ENCODE measurements at regions not wholly inside any gene's neighbourhood (a gene's known extent, or its start where the extent isn't known, plus 50 kb on each side); places are given as distances from the start of the nearest gene placed in this dataset.
A peak's percentile ranks its signal among the peaks of the same experiment; 100 is the strongest.

DNA sequence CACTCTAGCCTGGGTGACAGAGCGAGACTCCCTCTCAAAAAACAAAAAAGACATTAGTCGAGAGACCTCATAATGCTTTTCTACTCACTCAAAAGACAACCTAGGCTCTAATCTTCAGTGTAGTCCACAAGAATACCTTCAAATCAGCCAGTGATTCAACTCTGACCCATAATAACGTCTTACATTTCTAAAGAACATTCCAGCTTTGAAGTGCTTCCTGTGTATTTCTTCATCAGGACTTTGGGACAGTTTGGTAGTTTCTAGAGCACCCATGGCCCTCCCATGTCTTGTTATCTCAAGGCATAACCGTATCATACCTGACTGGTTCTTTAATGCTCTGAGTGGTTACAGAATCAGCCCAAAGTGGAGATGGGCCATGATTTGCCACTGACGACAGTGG, 221.3 kb downstream of the SKIDA1 start:
- no peaks in the 10 kb centered on the region for H3K4me1 ChIP-seq
- 71 to 74% methylated on average over 5 of the region's 5 CpGs for WGBS, 2 donors
- TF ChIP-seq, protein P1, sequence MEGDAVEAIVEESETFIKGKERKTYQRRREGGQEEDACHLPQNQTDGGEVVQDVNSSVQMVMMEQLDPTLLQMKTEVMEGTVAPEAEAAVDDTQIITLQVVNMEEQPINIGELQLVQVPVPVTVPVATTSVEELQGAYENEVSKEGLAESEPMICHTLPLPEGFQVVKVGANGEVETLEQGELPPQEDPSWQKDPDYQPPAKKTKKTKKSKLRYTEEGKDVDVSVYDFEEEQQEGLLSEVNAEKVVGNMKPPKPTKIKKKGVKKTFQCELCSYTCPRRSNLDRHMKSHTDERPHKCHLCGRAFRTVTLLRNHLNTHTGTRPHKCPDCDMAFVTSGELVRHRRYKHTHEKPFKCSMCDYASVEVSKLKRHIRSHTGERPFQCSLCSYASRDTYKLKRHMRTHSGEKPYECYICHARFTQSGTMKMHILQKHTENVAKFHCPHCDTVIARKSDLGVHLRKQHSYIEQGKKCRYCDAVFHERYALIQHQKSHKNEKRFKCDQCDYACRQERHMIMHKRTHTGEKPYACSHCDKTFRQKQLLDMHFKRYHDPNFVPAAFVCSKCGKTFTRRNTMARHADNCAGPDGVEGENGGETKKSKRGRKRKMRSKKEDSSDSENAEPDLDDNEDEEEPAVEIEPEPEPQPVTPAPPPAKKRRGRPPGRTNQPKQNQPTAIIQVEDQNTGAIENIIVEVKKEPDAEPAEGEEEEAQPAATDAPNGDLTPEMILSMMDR (IDR thresholded peaks at IDR 0.05): no peak
- no peak for TF ChIP-seq EP300 (IDR thresholded peaks at IDR 0.05)
- no peak for TF ChIP-seq POLR2AphosphoS5 (IDR thresholded peaks at IDR 0.05)
- no peak for TF ChIP-seq POLR2A (IDR thresholded peaks at IDR 0.05)
- H3K27ac ChIP-seq: no peak overlapping the region
- no peaks in the 10 kb centered on the region for H3K27me3 ChIP-seq
- H3K36me3 ChIP-seq: no peaks in the 10 kb centered on the region
- DNase-seq (no peak), ATAC-seq (ENCODE audit: low FRiP score in 2 of 2) (peak in 1 of 2 donors; percentile 19)
- H3K4me3 ChIP-seq: no peak overlapping the region
- no peaks in the 10 kb centered on the region for H3K9me3 ChIP-seq

DNA sequence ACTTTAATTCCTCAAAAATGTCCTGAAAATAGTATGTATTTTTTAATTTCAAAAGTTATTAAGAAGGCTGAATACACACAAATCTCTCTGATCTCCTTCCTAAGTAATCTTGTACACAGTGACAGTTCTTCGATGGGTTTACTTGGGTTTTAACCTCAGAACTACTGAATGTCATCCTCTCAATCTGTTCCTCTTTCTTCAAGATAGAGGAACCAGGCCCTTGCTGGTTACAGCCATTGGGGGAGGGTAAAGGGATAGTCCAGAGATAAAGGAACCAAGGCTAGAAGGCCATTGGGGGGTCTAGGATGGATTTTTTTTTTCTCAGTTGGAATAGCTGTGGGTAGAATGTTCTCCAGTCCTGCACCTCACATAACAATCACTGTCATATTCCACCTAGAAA, 224.9 kb downstream of the SKIDA1 start:
- H3K36me3 ChIP-seq: no peaks in the 10 kb centered on the region
- 43 to 47% methylated on average over 1 of the region's 1 CpG for WGBS, 2 donors
- peak in 1 of 2 donors; percentile 72 for ATAC-seq (ENCODE audit: low FRiP score in 2 of 2)
- H3K9me3 ChIP-seq: no peaks in the 10 kb centered on the region
- no peak for DNase-seq
- no peaks in the 10 kb centered on the region for H3K4me1 ChIP-seq
- H3K4me3 ChIP-seq: no peak overlapping the region
- TF ChIP-seq, protein P1 (IDR thresholded peaks at IDR 0.05): no peak
- TF ChIP-seq EP300 (IDR thresholded peaks at IDR 0.05): no peak
- TF ChIP-seq POLR2AphosphoS5 (IDR thresholded peaks at IDR 0.05): no peak
- TF ChIP-seq POLR2A (IDR thresholded peaks at IDR 0.05): no peak
- H3K27ac ChIP-seq: no peak overlapping the region
- no peaks in the 10 kb centered on the region for H3K27me3 ChIP-seq

DNA sequence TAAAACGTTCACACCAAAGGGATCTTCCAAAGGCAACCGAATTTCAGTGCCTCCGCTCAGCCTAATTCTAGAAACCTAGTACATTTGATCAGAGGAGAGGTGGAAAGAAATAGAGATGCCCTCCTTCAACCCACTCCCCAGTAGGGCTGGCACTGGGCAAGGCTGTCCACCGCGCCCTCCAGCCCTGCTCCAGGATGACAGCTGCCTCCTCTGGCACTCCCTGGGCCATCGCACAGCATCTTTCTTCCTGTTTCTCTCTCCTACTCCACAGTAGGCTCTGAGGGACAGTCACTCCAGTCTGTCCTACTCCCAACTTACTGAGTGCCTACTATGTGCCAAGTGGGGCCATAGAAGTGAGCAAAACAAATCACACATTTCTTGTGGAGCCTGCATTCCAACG, 226.2 kb downstream of the SKIDA1 start:
- Histone ChIP-seq H3K27me3 (no peaks in the 10 kb centered on the region), H3K36me3 (no peaks in the 10 kb centered on the region), H3K4me1 (no peaks in the 10 kb centered on the region), H3K27ac (no peak overlapping the region), H3K4me3 (no peak overlapping the region), H3K9me3 (no peaks in the 10 kb centered on the region)
- TF ChIP-seq EP300 (IDR thresholded peaks at IDR 0.05) (no peak), POLR2A (IDR thresholded peaks at IDR 0.05) (no peak), POLR2AphosphoS5 (IDR thresholded peaks at IDR 0.05) (no peak)
- TF ChIP-seq, protein P1 (IDR thresholded peaks at IDR 0.05): no peak
- WGBS, 2 donors: 92% methylated on average over 7 of the region's 7 CpGs
- no peak for ATAC-seq (ENCODE audit: low FRiP score in 2 of 2)
- DNase-seq: no peak

DNA sequence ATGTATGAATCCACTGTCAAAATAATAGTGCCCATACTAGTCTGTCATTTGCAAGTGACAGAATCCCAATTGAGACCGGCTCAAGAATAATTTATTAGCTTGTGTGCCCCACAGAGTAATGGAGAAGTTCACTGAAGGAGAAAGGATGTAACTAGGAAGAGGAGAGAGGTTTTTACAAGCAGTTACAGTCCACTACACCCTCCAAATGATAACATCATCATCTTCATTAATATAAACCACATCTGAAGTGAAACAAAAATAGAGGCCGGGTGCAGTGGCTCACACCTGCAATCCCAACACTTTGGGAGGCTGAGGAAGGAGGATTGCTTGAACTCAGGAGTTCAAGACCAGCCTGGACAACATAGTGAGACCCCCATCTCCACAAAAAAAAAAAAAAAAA, 226.8 kb downstream of the SKIDA1 start:
- WGBS, 2 donors: 88 to 93% methylated on average over 2 of the region's 2 CpGs
- no peak for ATAC-seq (ENCODE audit: low FRiP score in 2 of 2)
- no peaks in the 10 kb centered on the region for H3K36me3 ChIP-seq
- no peaks in the 10 kb centered on the region for H3K27me3 ChIP-seq
- no peak for TF ChIP-seq POLR2AphosphoS5 (IDR thresholded peaks at IDR 0.05)
- TF ChIP-seq, protein P1 (IDR thresholded peaks at IDR 0.05): no peak
- no peak for TF ChIP-seq EP300 (IDR thresholded peaks at IDR 0.05)
- no peak for TF ChIP-seq POLR2A (IDR thresholded peaks at IDR 0.05)
- no peak for DNase-seq
- H3K9me3 ChIP-seq: no peaks in the 10 kb centered on the region
- H3K27ac ChIP-seq: no peak overlapping the region
- H3K4me1 ChIP-seq: peaks cover 0 to 1% (median 0%) of the 10 kb centered on the region in 4 donors
- H3K4me3 ChIP-seq: no peak overlapping the region

DNA sequence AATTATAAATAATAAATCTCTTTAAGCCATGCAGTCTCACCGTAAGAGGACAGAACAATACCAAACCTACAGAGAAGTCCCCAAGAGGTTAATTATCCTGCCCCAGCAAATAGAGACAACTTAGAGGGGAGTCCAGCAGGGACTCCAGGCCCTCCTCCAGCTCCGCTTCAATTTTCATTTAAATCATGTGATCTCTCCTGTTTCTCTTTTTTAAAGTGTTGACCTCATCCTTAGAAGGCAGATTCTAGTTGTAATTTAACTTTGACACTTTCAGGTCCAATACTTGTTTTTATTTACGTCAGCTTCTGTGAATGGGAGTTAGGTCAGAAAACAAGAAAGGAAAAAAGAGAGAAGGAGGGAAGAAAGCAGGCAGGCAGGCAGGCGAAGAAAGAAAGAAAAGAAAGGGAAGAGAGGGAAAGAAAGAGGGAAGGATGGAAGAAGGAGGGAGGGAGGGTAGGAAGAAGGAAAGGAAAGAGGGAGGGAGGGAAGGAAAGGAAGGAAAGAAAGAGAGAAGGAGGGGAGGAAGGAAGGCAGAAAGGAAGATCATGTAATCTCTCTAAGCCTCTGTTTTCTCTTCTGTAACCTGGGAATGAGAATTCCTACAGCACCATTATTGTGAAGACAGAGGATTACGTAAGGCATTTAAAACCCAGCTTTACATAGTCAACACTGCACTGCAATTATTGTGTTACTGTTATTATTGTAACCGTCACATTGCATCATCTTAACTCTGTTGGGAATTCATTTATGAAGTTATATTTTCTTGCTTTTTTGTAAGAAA, 227.7 kb downstream of the SKIDA1 start:
- Histone ChIP-seq H3K27ac (no peak overlapping the region), H3K27me3 (no peaks in the 10 kb centered on the region), H3K4me1 (peaks cover 0 to 8% (median 7%) of the 10 kb centered on the region in 4 donors), H3K9me3 (no peaks in the 10 kb centered on the region), H3K4me3 (no peak overlapping the region), H3K36me3 (no peaks in the 10 kb centered on the region)
- ATAC-seq (ENCODE audit: low FRiP score in 2 of 2): no peak
- TF ChIP-seq, protein P1 (IDR thresholded peaks at IDR 0.05): no peak
- TF ChIP-seq POLR2A (IDR thresholded peaks at IDR 0.05): no peak
- TF ChIP-seq EP300 (IDR thresholded peaks at IDR 0.05): no peak
- no peak for TF ChIP-seq POLR2AphosphoS5 (IDR thresholded peaks at IDR 0.05)
- WGBS, 2 donors: 81 to 85% methylated on average over 6 of the region's 6 CpGs
- no peak for DNase-seq
